ENCODE measurements at regions not wholly inside any gene's neighbourhood (a gene's known extent, or its start where the extent isn't known, plus 50 kb on each side); places are given as distances from the start of the nearest gene placed in this dataset.

GRCh38 chr6:121499666-121500065, 64.2 kb downstream of the GJA1 start:
- no peaks in the 10 kb centered on the region for H3K36me3 ChIP-seq
- H3K27ac ChIP-seq = no peak overlapping the region
- no peaks in the 10 kb centered on the region for H3K4me1 ChIP-seq
- intact Hi-C loops (cut with DNase I; ENCODE audit: low total_unique reads) (no loop called here), in situ Hi-C loops (cut with MboI; ENCODE audit: low sequenced_read_pairs in 4 of 4) (no loop called here)
- ATAC-seq (no peak), DNase-seq (no peak)
- TF ChIP-seq POLR2A (IDR thresholded peaks at IDR 0.05) = no peak
- TF ChIP-seq, protein P1, sequence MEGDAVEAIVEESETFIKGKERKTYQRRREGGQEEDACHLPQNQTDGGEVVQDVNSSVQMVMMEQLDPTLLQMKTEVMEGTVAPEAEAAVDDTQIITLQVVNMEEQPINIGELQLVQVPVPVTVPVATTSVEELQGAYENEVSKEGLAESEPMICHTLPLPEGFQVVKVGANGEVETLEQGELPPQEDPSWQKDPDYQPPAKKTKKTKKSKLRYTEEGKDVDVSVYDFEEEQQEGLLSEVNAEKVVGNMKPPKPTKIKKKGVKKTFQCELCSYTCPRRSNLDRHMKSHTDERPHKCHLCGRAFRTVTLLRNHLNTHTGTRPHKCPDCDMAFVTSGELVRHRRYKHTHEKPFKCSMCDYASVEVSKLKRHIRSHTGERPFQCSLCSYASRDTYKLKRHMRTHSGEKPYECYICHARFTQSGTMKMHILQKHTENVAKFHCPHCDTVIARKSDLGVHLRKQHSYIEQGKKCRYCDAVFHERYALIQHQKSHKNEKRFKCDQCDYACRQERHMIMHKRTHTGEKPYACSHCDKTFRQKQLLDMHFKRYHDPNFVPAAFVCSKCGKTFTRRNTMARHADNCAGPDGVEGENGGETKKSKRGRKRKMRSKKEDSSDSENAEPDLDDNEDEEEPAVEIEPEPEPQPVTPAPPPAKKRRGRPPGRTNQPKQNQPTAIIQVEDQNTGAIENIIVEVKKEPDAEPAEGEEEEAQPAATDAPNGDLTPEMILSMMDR (IDR thresholded peaks at IDR 0.05 in 4 of 5, conservative IDR thresholded peaks at IDR 0.05 in 1 of 5) = no peak
- no peaks in the 10 kb centered on the region for H3K27me3 ChIP-seq
- no peaks in the 10 kb centered on the region for H3K9me3 ChIP-seq
- no peak overlapping the region for H3K4me3 ChIP-seq

- Histone ChIP-seq H3K27me3 (no peaks in the 10 kb centered on the region), H3K36me3 (no peaks in the 10 kb centered on the region), H3K9me3 (no peaks in the 10 kb centered on the region), H3K27ac (peak overlapping the region in 1 of 4 donors; percentile 14), H3K4me3 (no peak overlapping the region), H3K4me1 (peaks cover 0 to 3% of the 10 kb centered on the region in 2 donors)
- in situ Hi-C loops (cut with MboI; ENCODE audit: low sequenced_read_pairs in 4 of 4) = no loop called here
- DNase-seq = no peak
- intact Hi-C loops (cut with DNase I; ENCODE audit: low total_unique reads) = no loop called here
- TF ChIP-seq, protein P1 (IDR thresholded peaks at IDR 0.05 in 4 of 5, conservative IDR thresholded peaks at IDR 0.05 in 1 of 5) = no peak
- TF ChIP-seq POLR2A (IDR thresholded peaks at IDR 0.05) = no peak
- ATAC-seq = no peak
These were observed 68.1 kb downstream of the GJA1 start for GRCh38 chr6:121503589-121503991.

GRCh38 chr6:121504227-121504626, 68.8 kb downstream of the GJA1 start:
- Histone ChIP-seq H3K27me3 (no peaks in the 10 kb centered on the region), H3K27ac (peak overlapping the region in 1 of 4 donors; percentile 14), H3K4me3 (no peak overlapping the region), H3K9me3 (no peaks in the 10 kb centered on the region), H3K4me1 (peaks cover 0 to 3% of the 10 kb centered on the region in 2 donors), H3K36me3 (no peaks in the 10 kb centered on the region)
- intact Hi-C loops (cut with DNase I; ENCODE audit: low total_unique reads) (no loop called here), in situ Hi-C loops (cut with MboI; ENCODE audit: low sequenced_read_pairs in 4 of 4) (no loop called here)
- DNase-seq (no peak), ATAC-seq (no peak)
- TF ChIP-seq, protein P1 (IDR thresholded peaks at IDR 0.05 in 4 of 5, conservative IDR thresholded peaks at IDR 0.05 in 1 of 5) = no peak
- no peak for TF ChIP-seq POLR2A (IDR thresholded peaks at IDR 0.05)

DNA sequence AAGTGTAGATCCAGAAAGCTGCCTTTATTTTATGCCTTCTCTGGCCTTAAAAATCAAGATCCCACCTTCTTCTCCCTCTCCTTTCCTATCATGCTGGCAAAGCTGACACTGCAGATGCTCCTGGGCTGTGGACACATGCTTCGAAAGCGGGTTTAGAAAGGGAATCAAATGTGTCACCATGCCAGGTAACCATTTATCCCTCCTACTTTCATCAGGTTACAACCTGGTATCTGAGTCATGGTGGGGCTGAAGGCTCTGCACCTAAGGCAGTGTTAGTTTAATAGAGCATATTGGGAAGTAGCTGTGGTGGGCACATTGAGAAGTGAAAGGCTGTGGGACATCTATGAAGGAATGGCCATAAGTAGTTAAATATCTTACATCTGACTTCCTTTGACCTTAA, 69.8 kb downstream of the GJA1 start:
- H3K9me3 ChIP-seq = no peaks in the 10 kb centered on the region
- peaks cover 0 to 3% of the 10 kb centered on the region in 2 donors for H3K4me1 ChIP-seq
- in situ Hi-C loops (cut with MboI; ENCODE audit: low sequenced_read_pairs in 4 of 4) = no loop called here
- no peak for DNase-seq
- intact Hi-C loops (cut with DNase I; ENCODE audit: low total_unique reads) = loop anchor here (5.0 kb wide), 1 partner anchor 68 kb away; the partner anchor contains the start of gene GJA1
- ATAC-seq = no peak
- no peaks in the 10 kb centered on the region for H3K27me3 ChIP-seq
- TF ChIP-seq, protein P1 (IDR thresholded peaks at IDR 0.05 in 4 of 5, conservative IDR thresholded peaks at IDR 0.05 in 1 of 5) = no peak
- no peak for TF ChIP-seq POLR2A (IDR thresholded peaks at IDR 0.05)
- no peaks in the 10 kb centered on the region for H3K36me3 ChIP-seq
- no peak overlapping the region for H3K4me3 ChIP-seq
- H3K27ac ChIP-seq = no peak overlapping the region
